ENCODE measurements at regions not wholly inside any gene's neighbourhood (a gene's known extent, or its start where the extent isn't known, plus 50 kb on each side); places are given as distances from the start of the nearest gene placed in this dataset.

- POLR2A ChIA-PET = no interaction called here
- CTCF ChIA-PET = no interaction called here
Observed at GRCh38 chr2:76564734-76565133, 854.0 kb upstream of the GCFC2 start.

GRCh38 chr2:76563730-76564129 is 853.0 kb upstream of the GCFC2 start:
- no peak for DNase-seq
- Histone ChIP-seq H3K79me2 (ENCODE audit: insufficient read depth) (no peaks in the 10 kb centered on the region), H3K27ac (ENCODE audit: low read depth in 2 of 2, low read length in 1 of 2) (no peak overlapping the region), H3K9ac (no peak overlapping the region), H3K27me3 (ENCODE audit: insufficient read depth) (no peaks in the 10 kb centered on the region), H4K20me1 (ENCODE audit: insufficient read depth) (no peaks in the 10 kb centered on the region), H3K4me3 (ENCODE audit: low read depth in 2 of 2, low read length in 1 of 2) (no peak overlapping the region), H3K9me3 (no peaks in the 10 kb centered on the region), H3F3A (replicated peaks; ENCODE audit: insufficient read depth) (no peaks in the 10 kb centered on the region), H3K9me2 (no peaks in the 10 kb centered on the region), H3K4me1 (ENCODE audit: control insufficient read depth in 1 of 2, insufficient read depth in 2 of 2, low read depth in 1 of 2, low read length in 1 of 2) (no peaks in the 10 kb centered on the region), H2AFZ (ENCODE audit: low read depth) (no peak overlapping the region), H3K36me3 (replicated peaks in 1 of 2; ENCODE audit: control insufficient read depth in 1 of 2, insufficient read depth in 2 of 2, low read length in 1 of 2) (no peaks in the 10 kb centered on the region), H3K4me2 (no peak overlapping the region)
- no peak for TF ChIP-seq ELF1 (IDR thresholded peaks at IDR 0.05)
- no peak for TF ChIP-seq SMC3 (IDR thresholded peaks at IDR 0.05; ENCODE audit: low read depth, low read length)
- TF ChIP-seq TCF12 (IDR thresholded peaks at IDR 0.05) = no peak
- TF ChIP-seq MAX (IDR thresholded peaks at IDR 0.05; ENCODE audit: low read depth) = no peak
- no peak for TF ChIP-seq RAD21 (IDR thresholded peaks at IDR 0.05; ENCODE audit: low read length)
- no peak for TF ChIP-seq MEF2A (IDR thresholded peaks at IDR 0.05; ENCODE audit: borderline replicate concordance, low read depth)
- TF ChIP-seq ZBTB33 (IDR thresholded peaks at IDR 0.05; ENCODE audit: borderline replicate concordance, low read depth) = no peak
- no peak for TF ChIP-seq FOXM1 (IDR thresholded peaks at IDR 0.05; ENCODE audit: low read depth)
- 54% methylated on average over 8 of the region's 9 CpGs for WGBS (ENCODE audit: low lambda C conversion rate)
- ChIA-PET CTCF (no interaction called here), POLR2A (no interaction called here)

More at GRCh38 chr2:76564734-76565133, 854.0 kb upstream of the GCFC2 start:
- H3K4me3 ChIP-seq (ENCODE audit: low read depth in 2 of 2, low read length in 1 of 2) = no peak overlapping the region
- no peak overlapping the region for H3K9ac ChIP-seq
- TF ChIP-seq RAD21 (IDR thresholded peaks at IDR 0.05; ENCODE audit: low read length) (no peak), CHD2 (IDR thresholded peaks at IDR 0.05; ENCODE audit: low read length, partially characterized antibody) (no peak), MEF2A (IDR thresholded peaks at IDR 0.05; ENCODE audit: borderline replicate concordance, low read depth) (no peak), FOSL2 (IDR thresholded peaks at IDR 0.05; ENCODE audit: borderline replicate concordance, low read depth) (no peak), TAF1 (IDR thresholded peaks at IDR 0.05; ENCODE audit: borderline replicate concordance, low read depth, low read length) (no peak), SMC3 (IDR thresholded peaks at IDR 0.05; ENCODE audit: low read depth, low read length) (no peak), RXRA (IDR thresholded peaks at IDR 0.05; ENCODE audit: borderline replicate concordance, low read depth) (no peak), ZBTB33 (IDR thresholded peaks at IDR 0.05; ENCODE audit: borderline replicate concordance, low read depth) (no peak), NRF1 (IDR thresholded peaks at IDR 0.05; ENCODE audit: low read depth, low read length) (no peak), FOXM1 (IDR thresholded peaks at IDR 0.05; ENCODE audit: low read depth) (no peak)
- H3K4me1 ChIP-seq (ENCODE audit: control insufficient read depth in 1 of 2, insufficient read depth in 2 of 2, low read depth in 1 of 2, low read length in 1 of 2) = no peaks in the 10 kb centered on the region
- no peaks in the 10 kb centered on the region for H3K9me2 ChIP-seq
- no peak for DNase-seq
- H3K4me2 ChIP-seq = no peak overlapping the region
- 49% methylated on average over 2 of the region's 2 CpGs for WGBS (ENCODE audit: low lambda C conversion rate)
- H3F3A ChIP-seq (replicated peaks; ENCODE audit: insufficient read depth) = no peaks in the 10 kb centered on the region
- no peaks in the 10 kb centered on the region for H3K9me3 ChIP-seq
- no peak overlapping the region; a peak in 1 of 4 replicates for H3K27ac ChIP-seq (ENCODE audit: low read depth in 2 of 2, low read length in 1 of 2)
- no peaks in the 10 kb centered on the region for H4K20me1 ChIP-seq (ENCODE audit: insufficient read depth)
- H3K27me3 ChIP-seq (ENCODE audit: insufficient read depth) = no peaks in the 10 kb centered on the region
- H2AFZ ChIP-seq (ENCODE audit: low read depth) = no peak overlapping the region
- no peaks in the 10 kb centered on the region for H3K79me2 ChIP-seq (ENCODE audit: insufficient read depth)
- no peaks in the 10 kb centered on the region for H3K36me3 ChIP-seq (replicated peaks in 1 of 2; ENCODE audit: control insufficient read depth in 1 of 2, insufficient read depth in 2 of 2, low read length in 1 of 2)
